ENCODE measurements at regions not wholly inside any gene's neighbourhood (a gene's known extent, or its start where the extent isn't known, plus 50 kb on each side); places are given as distances from the start of the nearest gene placed in this dataset.
"Not testable (repeated sequence)": the region's sequence is repeated elsewhere in the genome, so short reads cannot be mapped to it uniquely, and the experiment has no call there.

GRCh38 chr7:68187532-68187931, 1190.9 kb downstream of the TYW1 start:
- Histone ChIP-seq H3K36me3 (no peaks in the 10 kb centered on the region), H3K27me3 (no peaks in the 10 kb centered on the region), H3K9me3 (no peaks in the 10 kb centered on the region), H3K4me3 (no peak overlapping the region), H3K4me1 (no peaks in the 10 kb centered on the region), H3K27ac (no peak overlapping the region)
- DNase-seq (ENCODE audit: low spot score), result no peak
- no peak for TF ChIP-seq CTCF (IDR thresholded peaks at IDR 0.05)

GRCh38 chr7:68192941-68193340, 1196.3 kb downstream of the TYW1 start:
- no peak for TF ChIP-seq CTCF (IDR thresholded peaks at IDR 0.05)
- Histone ChIP-seq H3K4me1 (no peaks in the 10 kb centered on the region), H3K9me3 (peaks cover 0 to 7% of the 10 kb centered on the region in 2 donors), H3K27ac (no peak overlapping the region), H3K4me3 (no peak overlapping the region), H3K27me3 (no peaks in the 10 kb centered on the region), H3K36me3 (no peaks in the 10 kb centered on the region)
- no peak for DNase-seq (ENCODE audit: low spot score)

- H3K9me3 ChIP-seq; H3K27me3 ChIP-seq; DNase-seq (ENCODE audit: low spot score): not testable (repeated sequence)
Measured at GRCh38 chr7:68195642-68196041, 1199.0 kb downstream of the TYW1 start.

GRCh38 chr7:68200051-68200670, 1203.5 kb downstream of the TYW1 start:
- no peak for TF ChIP-seq CTCF (IDR thresholded peaks at IDR 0.05)
- Histone ChIP-seq H3K4me1 (no peaks in the 10 kb centered on the region), H3K27me3 (no peaks in the 10 kb centered on the region), H3K36me3 (no peaks in the 10 kb centered on the region), H3K27ac (no peak overlapping the region), H3K4me3 (no peak overlapping the region), H3K9me3 (peaks cover 0 to 2% of the 10 kb centered on the region in 2 donors)
- DNase-seq (ENCODE audit: low spot score), result no peak

More at GRCh38 chr7:68195642-68196041, 1199.0 kb downstream of the TYW1 start:
- H3K4me3 ChIP-seq, H3K36me3 ChIP-seq, H3K27ac ChIP-seq, H3K4me1 ChIP-seq: not testable (repeated sequence)

- no peak for DNase-seq (ENCODE audit: low spot score)
- H3K27ac ChIP-seq, result no peak overlapping the region
- H3K9me3 ChIP-seq, result no peaks in the 10 kb centered on the region
- H3K4me3 ChIP-seq, result no peak overlapping the region
- no peaks in the 10 kb centered on the region for H3K4me1 ChIP-seq
- no peak for TF ChIP-seq CTCF (IDR thresholded peaks at IDR 0.05)
- no peaks in the 10 kb centered on the region for H3K27me3 ChIP-seq
- no peaks in the 10 kb centered on the region for H3K36me3 ChIP-seq
Measured at GRCh38 chr7:68203251-68203650, 1206.6 kb downstream of the TYW1 start.

- no peaks in the 10 kb centered on the region for H3K36me3 ChIP-seq
- H3K9me3 ChIP-seq, result no peaks in the 10 kb centered on the region
- no peak for DNase-seq (ENCODE audit: low spot score)
- no peaks in the 10 kb centered on the region for H3K27me3 ChIP-seq
- H3K27ac ChIP-seq, result no peak overlapping the region
- TF ChIP-seq CTCF (IDR thresholded peaks at IDR 0.05), result no peak
- no peak overlapping the region for H3K4me3 ChIP-seq
- no peaks in the 10 kb centered on the region for H3K4me1 ChIP-seq
Measured at GRCh38 chr7:68205826-68206225, 1209.2 kb downstream of the TYW1 start.
